Large intestine (tissue), 3 donors: ENCODE measurements at regions not wholly inside any gene's neighbourhood (a gene's known extent, or its start where the extent isn't known, plus 50 kb on each side); places are given as distances from the start of the nearest gene placed in this dataset.

Source experiments
- DNase-seq, 2 donors: peaks; one replicate each; pipeline versions ENCODE4 v3.0.0 to v3.0.0-alpha.2; 2013
- H3K27ac ChIP-seq: one replicate; pipeline ENCODE4 v1.5.1; 2013; ENCODE audit warnings: low read length
- H3K27me3 ChIP-seq: 2 replicates; pipeline ENCODE4 v1.6.1; 2013; ENCODE audit warnings: low read length; ENCODE audit not compliant: control insufficient read depth, insufficient read depth
- H3K36me3 ChIP-seq: 2 replicates; pipeline ENCODE4 v1.6.1; 2013; ENCODE audit warnings: low read length; ENCODE audit not compliant: control insufficient read depth, insufficient read depth
- H3K4me1 ChIP-seq: one replicate; pipeline ENCODE4 v1.6.1; 2013; ENCODE audit warnings: low read length; ENCODE audit not compliant: control insufficient read depth, insufficient read depth
- H3K4me3 ChIP-seq: one replicate; pipeline ENCODE4 v1.5.1; 2013; ENCODE audit warnings: low read length
- H3K9me3 ChIP-seq: one replicate; pipeline ENCODE4 v1.6.1; 2013; ENCODE audit warnings: mild to moderate bottlenecking, low read depth, low read length, moderate library complexity; ENCODE audit not compliant: control insufficient read depth
- WGBS: methylation state at CpG from one replicate; pipeline ENCODE4 v1.1.5; 2013; ENCODE audit warnings: low lambda C conversion rate; ENCODE audit not compliant: insufficient coverage; 5-methylcytosine and 5-hydroxymethylcytosine counted together

GRCh38 chr4:106422766-106423165, 54.2 kb upstream of the GIMD1 start:
- Histone ChIP-seq H3K36me3 (no peaks in the 10 kb centered on the region), H3K4me3 (no peak overlapping the region), H3K27me3 (no peaks in the 10 kb centered on the region), H3K9me3 (no peaks in the 10 kb centered on the region), H3K4me1 (no peaks in the 10 kb centered on the region), H3K27ac (no peak overlapping the region)
- no peak for DNase-seq
- no CpG with 5 or more reads among the region's 1 CpG for WGBS

GRCh38 chr4:106421441-106422296, 53.1 kb upstream of the GIMD1 start:
- 47% methylated on average over 3 of the region's 4 CpGs for WGBS
- Histone ChIP-seq H3K27me3 (no peaks in the 10 kb centered on the region), H3K9me3 (no peaks in the 10 kb centered on the region), H3K4me3 (no peak overlapping the region), H3K4me1 (no peaks in the 10 kb centered on the region), H3K36me3 (no peaks in the 10 kb centered on the region), H3K27ac (no peak overlapping the region)
- DNase-seq = peak in 1 of 2 donors; percentile 3

- no peak overlapping the region for H3K27ac ChIP-seq
- no peak overlapping the region for H3K4me3 ChIP-seq
- DNase-seq = no peak
- H3K4me1 ChIP-seq = no peaks in the 10 kb centered on the region
- H3K27me3 ChIP-seq = no peaks in the 10 kb centered on the region
- H3K9me3 ChIP-seq = no peaks in the 10 kb centered on the region
- H3K36me3 ChIP-seq = no peaks in the 10 kb centered on the region
- no CpG with 5 or more reads among the region's 1 CpG for WGBS
Observed at GRCh38 chr4:106418444-106418843, 49.9 kb upstream of the GIMD1 start.
